Mesenchymal stem cell (in vitro differentiated cells and primary cell): ENCODE measurements at regions not wholly inside any gene's neighbourhood (a gene's known extent, or its start where the extent isn't known, plus 50 kb on each side); places are given as distances from the start of the nearest gene placed in this dataset.
"Not testable (repeated sequence)": the region's sequence is repeated elsewhere in the genome, so short reads cannot be mapped to it uniquely, and the experiment has no call there.

Experiments used
- DNase-seq: peaks from one replicate; pipeline ENCODE4 v3.0.0-alpha.2; 2013
- H2AFZ ChIP-seq: one replicate; pipeline ENCODE4 v1.6.1; 2013; ENCODE audit warnings: low read depth, mild to moderate bottlenecking, control low read depth, inconsistent platforms, low read length, moderate library complexity
- H2AK5ac ChIP-seq: 2 replicates; pipeline ENCODE4 v1.6.1; 2013; ENCODE audit warnings: low read length, moderate library complexity, mild to moderate bottlenecking, inconsistent platforms; ENCODE audit not compliant: severe bottlenecking
- H2BK120ac ChIP-seq: one replicate; pipeline ENCODE4 v1.6.1; 2013; ENCODE audit warnings: low read depth, mild to moderate bottlenecking, inconsistent platforms, low read length, moderate library complexity
- H2BK12ac ChIP-seq, 2 experiments: one replicate each; pipeline ENCODE4 v1.6.1; 2013; ENCODE audit warnings: inconsistent platforms in 2 of 2, low read length in 2 of 2, mild to moderate bottlenecking in 2 of 2, moderate library complexity in 2 of 2, control low read depth in 1 of 2
- H2BK15ac ChIP-seq: one replicate; pipeline ENCODE4 v1.6.1; 2013; ENCODE audit warnings: mild to moderate bottlenecking, low read depth, inconsistent platforms; ENCODE audit not compliant: poor library complexity, severe bottlenecking
- H2BK5ac ChIP-seq: 2 replicates; pipeline ENCODE4 v1.6.1; 2013; ENCODE audit warnings: low read depth, mild to moderate bottlenecking, low read length, control low read depth, inconsistent platforms; ENCODE audit not compliant: poor library complexity, severe bottlenecking
- H3K14ac ChIP-seq, 2 experiments: one replicate each; pipeline ENCODE4 v1.6.1; 2013; ENCODE audit warnings: inconsistent platforms in 2 of 2, low read length in 2 of 2, control low read depth in 1 of 2, mild to moderate bottlenecking in 1 of 2, moderate library complexity in 1 of 2
- H3K18ac ChIP-seq, 2 experiments: one replicate each; pipeline ENCODE4 v1.6.1; 2013; ENCODE audit warnings: inconsistent platforms in 2 of 2, low read length in 2 of 2, control low read depth in 1 of 2, low read depth in 1 of 2, mild to moderate bottlenecking in 1 of 2
- H3K23ac ChIP-seq, 2 experiments: one replicate each; pipeline ENCODE4 v1.6.1; 2013; ENCODE audit warnings: inconsistent platforms in 2 of 2, low read length in 2 of 2, mild to moderate bottlenecking in 2 of 2, moderate library complexity in 2 of 2, control low read depth in 1 of 2
- H3K27ac ChIP-seq: 2 replicates; pipeline ENCODE4 v1.5.1; 2013; ENCODE audit warnings: mild to moderate bottlenecking, moderate library complexity, low read length, control low read depth, inconsistent platforms; ENCODE audit not compliant: poor library complexity, severe bottlenecking
- H3K27me3 ChIP-seq, 2 experiments: 2 replicates each; pipeline versions ENCODE4 v1.6.1 to v1.7.0; 2013; ENCODE audit warnings: low read length in 2 of 2, mild to moderate bottlenecking in 2 of 2, moderate library complexity in 2 of 2, control low read depth in 1 of 2, inconsistent platforms in 1 of 2; ENCODE audit not compliant: control insufficient read depth in 1 of 2, insufficient read depth in 1 of 2
- H3K36me3 ChIP-seq, 2 experiments: 2 replicates each; pipeline versions ENCODE4 v1.6.1 to v1.7.0; 2013; ENCODE audit warnings: low read length in 2 of 2, control low read depth in 1 of 2, inconsistent platforms in 1 of 2, low read depth in 1 of 2, mild to moderate bottlenecking in 1 of 2; ENCODE audit not compliant: insufficient read depth in 2 of 2, control insufficient read depth in 1 of 2
- H3K4ac ChIP-seq, 2 experiments: one replicate each; pipeline ENCODE4 v1.6.1; 2013; ENCODE audit warnings: inconsistent platforms in 2 of 2, low read length in 2 of 2, mild to moderate bottlenecking in 2 of 2, moderate library complexity in 2 of 2, control low read depth in 1 of 2, low read depth in 1 of 2
- H3K4me1 ChIP-seq: 2 replicates; pipeline ENCODE4 v1.6.1; 2013; ENCODE audit warnings: low read depth, low read length, control low read depth; ENCODE audit not compliant: control insufficient read depth, insufficient read depth
- H3K4me2 ChIP-seq: 2 replicates; pipeline ENCODE4 v1.6.1; 2013; ENCODE audit warnings: low read length, mild to moderate bottlenecking, inconsistent platforms; ENCODE audit not compliant: poor library complexity, severe bottlenecking
- H3K4me3 ChIP-seq, 2 experiments: 2 replicates each; pipeline versions ENCODE4 v1.5.1 to v1.7.0; 2013; ENCODE audit warnings: low read length in 2 of 2, mild to moderate bottlenecking in 2 of 2, control low read depth in 1 of 2, low read depth in 1 of 2; ENCODE audit not compliant: insufficient read depth in 1 of 2
- H3K79me1 ChIP-seq: replicated peaks from 2 replicates; pipeline ENCODE4 v1.6.1; 2013; ENCODE audit warnings: mild to moderate bottlenecking, control low read depth, low read length, inconsistent platforms; ENCODE audit not compliant: poor library complexity, severe bottlenecking
- H3K9ac ChIP-seq: 2 replicates; pipeline ENCODE4 v1.7.0; 2013; ENCODE audit warnings: mild to moderate bottlenecking, low read length, moderate library complexity
- H3K9me3 ChIP-seq: 2 replicates; pipeline ENCODE4 v1.7.0; 2013; ENCODE audit warnings: mild to moderate bottlenecking, low read length; ENCODE audit not compliant: control insufficient read depth
- H4K8ac ChIP-seq: one replicate; pipeline ENCODE4 v1.6.1; 2013; ENCODE audit warnings: inconsistent platforms, mild to moderate bottlenecking, low read length, moderate library complexity
- H4K91ac ChIP-seq: one replicate; pipeline ENCODE4 v1.6.1; 2013; ENCODE audit warnings: mild to moderate bottlenecking, low read length, inconsistent platforms
- WGBS: methylation state at CpG from one replicate; pipeline ENCODE4 v1.1.7; 2013; ENCODE audit warnings: mixed read lengths; 5-methylcytosine and 5-hydroxymethylcytosine counted together

- H3K36me3 ChIP-seq, result not testable (repeated sequence)
Observed at GRCh38 chr15:96216481-96216880, 114.0 kb upstream of the NR2F2 start.

GRCh38 chr15:96217983-96218382 lies 112.5 kb upstream of the NR2F2 start:
- WGBS, result 95% methylated on average over 1 of the region's 1 CpG

More at GRCh38 chr15:96216481-96216880, 114.0 kb upstream of the NR2F2 start:
- H3K14ac ChIP-seq, H2AK5ac ChIP-seq, H3K4me3 ChIP-seq, H3K9ac ChIP-seq, H4K91ac ChIP-seq, H3K4me2 ChIP-seq, H3K18ac ChIP-seq, H2BK15ac ChIP-seq, H3K23ac ChIP-seq, H4K8ac ChIP-seq, H3K27me3 ChIP-seq, H3K4me1 ChIP-seq, H2AFZ ChIP-seq, H3K9me3 ChIP-seq, DNase-seq, H3K4ac ChIP-seq, H2BK12ac ChIP-seq, H3K27ac ChIP-seq, H2BK120ac ChIP-seq, H3K79me1 ChIP-seq, H2BK5ac ChIP-seq: not testable (repeated sequence)
- WGBS, result no CpG with 5 or more reads among the region's 1 CpG

GRCh38 chr15:96218623-96219455 lies 111.7 kb upstream of the NR2F2 start:
- Histone ChIP-seq H3K4ac (no peak overlapping the region), H3K14ac (no peak overlapping the region), H4K91ac (no peak overlapping the region), H3K4me1 (no peaks in the 10 kb centered on the region), H3K9ac (no peak overlapping the region), H3K23ac (no peak overlapping the region), H2AFZ (no peak overlapping the region), H2BK12ac (no peak overlapping the region), H3K79me1 (no peaks in the 10 kb centered on the region), H3K18ac (no peak overlapping the region), H3K4me3 (no peak overlapping the region), H2AK5ac (no peak overlapping the region), H3K36me3 (no peaks in the 10 kb centered on the region), H3K27ac (no peak overlapping the region), H2BK120ac (no peak overlapping the region), H3K9me3 (no peaks in the 10 kb centered on the region), H4K8ac (no peak overlapping the region), H3K27me3 (no peaks in the 10 kb centered on the region), H3K4me2 (no peak overlapping the region), H2BK5ac (no peak overlapping the region), H2BK15ac (no peak overlapping the region)
- no peak for DNase-seq
- WGBS, result 94% methylated on average over 4 of the region's 5 CpGs

More at GRCh38 chr15:96217983-96218382, 112.5 kb upstream of the NR2F2 start:
- Histone ChIP-seq H2BK120ac (no peak overlapping the region), H3K4ac (no peak overlapping the region), H2BK5ac (no peak overlapping the region), H3K79me1 (no peaks in the 10 kb centered on the region), H3K18ac (no peak overlapping the region), H3K4me2 (no peak overlapping the region), H3K14ac (no peak overlapping the region), H3K9ac (no peak overlapping the region), H4K8ac (no peak overlapping the region), H3K27me3 (no peaks in the 10 kb centered on the region), H2BK15ac (no peak overlapping the region), H3K9me3 (no peaks in the 10 kb centered on the region), H3K4me1 (no peaks in the 10 kb centered on the region), H2AFZ (no peak overlapping the region), H2AK5ac (no peak overlapping the region), H4K91ac (no peak overlapping the region), H3K36me3 (no peaks in the 10 kb centered on the region), H3K27ac (no peak overlapping the region), H3K4me3 (no peak overlapping the region), H2BK12ac (no peak overlapping the region), H3K23ac (no peak overlapping the region)
- no peak for DNase-seq

GRCh38 chr15:96219681-96220080 lies 110.8 kb upstream of the NR2F2 start:
- Histone ChIP-seq H3K18ac (no peak overlapping the region), H2BK5ac (no peak overlapping the region), H2BK12ac (no peak overlapping the region), H2AFZ (no peak overlapping the region), H2BK120ac (no peak overlapping the region), H3K9me3 (no peaks in the 10 kb centered on the region), H2AK5ac (no peak overlapping the region), H3K4ac (no peak overlapping the region), H3K14ac (no peak overlapping the region), H3K36me3 (no peaks in the 10 kb centered on the region), H4K91ac (no peak overlapping the region), H3K9ac (no peak overlapping the region), H3K79me1 (no peaks in the 10 kb centered on the region), H3K4me3 (no peak overlapping the region), H2BK15ac (no peak overlapping the region), H3K23ac (no peak overlapping the region), H3K4me1 (no peaks in the 10 kb centered on the region), H3K4me2 (no peak overlapping the region), H3K27me3 (no peaks in the 10 kb centered on the region), H3K27ac (no peak overlapping the region), H4K8ac (no peak overlapping the region)
- 64% methylated on average over 3 of the region's 3 CpGs for WGBS
- DNase-seq, result no peak
